HCT116 (cell line): ENCODE measurements at regions not wholly inside any gene's neighbourhood (a gene's known extent, or its start where the extent isn't known, plus 50 kb on each side); places are given as distances from the start of the nearest gene placed in this dataset.

Experiments
- ATAC-seq: fragments of 200-7000 bp; cut with Tn5 transposase; 2 replicates; pipeline ENCODE4 v1.9.1; 2020; ENCODE audit warnings: mild to moderate bottlenecking, moderate library complexity
- BruUV-seq: library from RNA; stranded (reverse); fragments of 400-500 nt; replicated peaks from 2 replicates; lab custom pipeline; 2021; lab: Mats Ljungman, UMichigan
- CTCF ChIA-PET: fragments of 300-600 bp; sonication (Branson Sonifier 250); formaldehyde crosslinking; loops from one replicate; lab custom pipeline; 2021; ENCODE audit warnings: antibody characterized with exemption; lab: Charles Lee
- POLR2A ChIA-PET: fragments of 300-600, 350-600 bp; sonication (Branson Sonifier 250); formaldehyde crosslinking; loops from one replicate; lab custom pipeline; 2021; ENCODE audit warnings: antibody characterized with exemption; lab: Charles Lee
- RAD21 ChIA-PET, 2 experiments: fragments of 300-600 bp; sonication (Branson Sonifier 250); formaldehyde crosslinking; loops; one replicate each; lab custom pipeline; 2023; ENCODE audit warnings: low total read pairs in 2 of 2; ENCODE audit not compliant: uncharacterized antibody in 2 of 2, unreplicated experiment in 2 of 2, low non-redundant PET in 1 of 2; lab: Charles Lee
- DNase-seq: peaks from one replicate; pipeline ENCODE4 v3.0.0-alpha.2; 2010; ENCODE audit warnings: low read depth, low spot score
- H2AFZ ChIP-seq: fragments of 200-600 bp; shearing (Covaris generic), sonication (generic); 2 replicates; pipeline ENCODE4 v1.6.1; 2017; ENCODE audit warnings: low read depth, mixed run types, mixed read lengths, antibody characterized with exemption, low read length; ENCODE audit not compliant: poor library complexity, severe bottlenecking
- H3K27ac ChIP-seq: 2 replicates; pipeline ENCODE4 v1.5.1; 2012; ENCODE audit warnings: low read depth, low read length
- H3K27me3 ChIP-seq: fragments of 200-600 bp; sonication (generic); 2 replicates; pipeline ENCODE4 v1.6.1; 2016; ENCODE audit warnings: mixed run types, low read length, mixed read lengths; ENCODE audit not compliant: insufficient read depth
- H3K36me3 ChIP-seq, 2 experiments: fragments of 200-500 bp in 1 of 2; fragments of 200-600 bp in 1 of 2; sonication (Bioruptor generic) in 1 of 2; sonication (generic) in 1 of 2; 2 replicates each; pipeline versions ENCODE4 v1.5.1 to v1.6.1; 2014 to 2016; ENCODE audit warnings: low read length in 2 of 2, inconsistent platforms in 1 of 2, mixed read lengths in 1 of 2, mixed run types in 1 of 2; ENCODE audit not compliant: insufficient read depth in 2 of 2, control insufficient read depth in 1 of 2
- H3K4me1 ChIP-seq, 2 experiments: fragments of 200-600 bp in 1 of 2; sonication (generic) in 1 of 2; 2 replicates each; pipeline versions ENCODE4 v1.5.1 to v1.6.1; 2012 to 2017; ENCODE audit warnings: low read length in 2 of 2, inconsistent platforms in 1 of 2, mild to moderate bottlenecking in 1 of 2, mixed read lengths in 1 of 2, mixed run types in 1 of 2, moderate library complexity in 1 of 2; ENCODE audit not compliant: insufficient read depth in 2 of 2, control insufficient read depth in 1 of 2
- H3K4me2 ChIP-seq: fragments of 200-600 bp; sonication (generic); 2 replicates; pipeline ENCODE4 v1.6.1; 2017; ENCODE audit warnings: mixed run types, low read length, mixed read lengths
- H3K4me3 ChIP-seq, 2 experiments: fragments of 200-600 bp in 1 of 2; sonication (generic) in 1 of 2; replicated peaks in 1 of 2; 2 replicates each; pipeline ENCODE4 v1.5.1; 2011 to 2016; ENCODE audit warnings: low read length in 2 of 2, control low read depth in 1 of 2, low read depth in 1 of 2, mild to moderate bottlenecking in 1 of 2, mixed read lengths in 1 of 2, mixed run types in 1 of 2
- H3K79me2 ChIP-seq: fragments of 200-600 bp; sonication (generic); 2 replicates; pipeline ENCODE4 v1.6.1; 2017; ENCODE audit warnings: mild to moderate bottlenecking, mixed run types, low read length, moderate library complexity, mixed read lengths; ENCODE audit not compliant: insufficient read depth
- H3K9ac ChIP-seq: fragments of 200-600 bp; sonication (generic); 2 replicates; pipeline ENCODE4 v1.6.1; 2016; ENCODE audit warnings: low read length, mixed read lengths
- H3K9me2 ChIP-seq: fragments of 200-600 bp; sonication (generic), shearing (Covaris generic); 2 replicates; pipeline ENCODE4 v1.6.1; 2017; ENCODE audit warnings: mixed run types, mild to moderate bottlenecking, moderate library complexity; ENCODE audit not compliant: insufficient read depth
- H3K9me3 ChIP-seq, 2 experiments: fragments of 200-500 bp in 1 of 2; fragments of 200-600 bp in 1 of 2; sonication (Bioruptor generic) in 1 of 2; sonication (generic) in 1 of 2; 2 replicates each; pipeline ENCODE4 v1.6.1; 2014 to 2017; ENCODE audit warnings: low read length in 2 of 2, mixed read lengths in 2 of 2, inconsistent platforms in 1 of 2, low read depth in 1 of 2, mild to moderate bottlenecking in 1 of 2, mixed run types in 1 of 2, moderate library complexity in 1 of 2; ENCODE audit not compliant: control insufficient read depth in 1 of 2, insufficient read depth in 1 of 2
- H4K20me1 ChIP-seq: fragments of 200-600 bp; sonication (generic), shearing (Covaris generic); 2 replicates; pipeline ENCODE4 v1.6.1; 2017; ENCODE audit warnings: mixed run types, mild to moderate bottlenecking, moderate library complexity; ENCODE audit not compliant: insufficient read depth
- ATF3 ChIP-seq: IDR thresholded peaks from 2 replicates; pipeline ENCODE4 v1.6.1; 2012
- CBX3 ChIP-seq: IDR thresholded peaks from 2 replicates; pipeline ENCODE4 v1.6.1; 2012; ENCODE audit warnings: low read depth
- CEBPB ChIP-seq: IDR thresholded peaks from 2 replicates; pipeline ENCODE4 v1.6.1; 2012; ENCODE audit warnings: low read depth
- EGR1 ChIP-seq: IDR thresholded peaks from 2 replicates; pipeline ENCODE4 v1.6.1; 2012; ENCODE audit warnings: low read depth
- ELF1 ChIP-seq: IDR thresholded peaks from 2 replicates; pipeline ENCODE4 v1.6.1; 2012; ENCODE audit warnings: low read depth, borderline replicate concordance
- EZH2 ChIP-seq: fragments of 200-600 bp; sonication (generic); IDR thresholded peaks from 2 replicates; pipeline ENCODE4 v1.6.1; 2017; ENCODE audit warnings: antibody characterized with exemption, mixed run types
- EZH2phosphoT487 ChIP-seq: fragments of 200-600 bp; IDR thresholded peaks from 2 replicates; pipeline ENCODE4 v1.6.1; 2018; ENCODE audit warnings: antibody characterized with exemption, borderline replicate concordance
- FOSL1 ChIP-seq: IDR thresholded peaks from 2 replicates; pipeline ENCODE4 v1.6.1; 2012; ENCODE audit warnings: low read depth
- JUND ChIP-seq: IDR thresholded peaks from 2 replicates; pipeline ENCODE4 v1.6.1; 2012
- MAX ChIP-seq: IDR thresholded peaks from 2 replicates; pipeline ENCODE4 v1.6.1; 2012
- POLR2AphosphoS5 ChIP-seq: IDR thresholded peaks from 2 replicates; pipeline ENCODE4 v1.6.1; 2011; ENCODE audit warnings: mild to moderate bottlenecking, low read depth, low read length, moderate library complexity
- SP1 ChIP-seq: IDR thresholded peaks from 2 replicates; pipeline ENCODE4 v1.6.1; 2012; ENCODE audit warnings: low read depth
- SRF ChIP-seq: IDR thresholded peaks from 2 replicates; pipeline ENCODE4 v1.6.1; 2012; ENCODE audit warnings: low read depth
- TCF7L2 ChIP-seq: IDR thresholded peaks from 2 replicates; pipeline ENCODE4 v1.7.0; 2011; ENCODE audit warnings: borderline replicate concordance, inconsistent platforms; ENCODE audit not compliant: insufficient read depth, insufficient read length; ENCODE audit errors: extremely low read depth
- ZNF274 ChIP-seq: fragments of 200-500 bp; sonication (Bioruptor generic); IDR thresholded peaks from 2 replicates; pipeline ENCODE4 v1.6.1; 2014; ENCODE audit warnings: mild to moderate bottlenecking, low read depth, low read length, inconsistent platforms
- intact Hi-C: fragments of 100-400 bp; cut with micrococcal nuclease; formaldehyde crosslinking; loops from 2 replicates; pipeline ENCODE4 v1.10.0; 2022
- TF ChIP-seq, protein P1 (sequence below): IDR thresholded peaks from 2 replicates; pipeline ENCODE4 v1.6.1; 2012; ENCODE audit warnings: low read depth

DNA sequence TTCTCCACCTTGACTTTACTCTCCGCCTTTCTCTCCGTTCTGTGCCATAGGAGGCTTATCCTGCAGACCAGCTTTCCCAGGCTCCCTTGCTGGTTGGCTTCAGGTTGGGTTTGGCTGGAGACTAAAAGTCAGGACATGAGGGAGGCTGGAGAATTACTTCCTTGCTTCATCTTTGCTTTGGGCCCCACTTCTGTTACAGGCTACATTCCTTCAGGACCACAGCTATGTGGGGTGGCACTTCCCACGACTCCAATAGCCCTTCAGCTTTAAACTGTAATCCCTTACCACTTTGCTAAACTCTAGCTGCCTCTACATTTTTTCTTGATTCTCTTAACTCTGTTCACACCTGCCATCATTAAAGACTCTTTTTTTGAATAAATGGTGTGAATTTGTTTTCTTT, 186.7 kb upstream of the NR4A3 start:
- Histone ChIP-seq H2AFZ (no peak overlapping the region), H3K4me2 (no peak overlapping the region), H3K27me3 (no peaks in the 10 kb centered on the region; the same call in 1 of the 2 replicates), H3K9ac (no peak overlapping the region), H3K9me2 (no peaks in the 10 kb centered on the region), H4K20me1 (no peaks in the 10 kb centered on the region), H3K79me2 (no peaks in the 10 kb centered on the region), H3K27ac (no peak overlapping the region), H3K36me3 (no peaks in the 10 kb centered on the region), H3K4me1 (no peaks in the 10 kb centered on the region), H3K4me3 (no peak overlapping the region), H3K9me3 (no peaks in the 10 kb centered on the region)
- ATAC-seq (no peak), DNase-seq (no peak)
- BruUV-seq = no TSS peak
- TF ChIP-seq CBX3 = no peak
- TF ChIP-seq MAX = no peak
- TF ChIP-seq POLR2AphosphoS5 = no peak
- no peak for TF ChIP-seq ZNF274
- TF ChIP-seq TCF7L2 = no peak
- no peak for TF ChIP-seq SRF
- TF ChIP-seq ELF1 = no peak
- TF ChIP-seq EZH2 = no peak
- TF ChIP-seq ATF3 = no peak
- TF ChIP-seq EZH2phosphoT487 = no peak
- no peak for TF ChIP-seq FOSL1
- TF ChIP-seq EGR1 = no peak
- ChIA-PET POLR2A (no interaction called here), RAD21 (no interaction called here), CTCF (no interaction called here)
- intact Hi-C loops = no loop called here

DNA sequence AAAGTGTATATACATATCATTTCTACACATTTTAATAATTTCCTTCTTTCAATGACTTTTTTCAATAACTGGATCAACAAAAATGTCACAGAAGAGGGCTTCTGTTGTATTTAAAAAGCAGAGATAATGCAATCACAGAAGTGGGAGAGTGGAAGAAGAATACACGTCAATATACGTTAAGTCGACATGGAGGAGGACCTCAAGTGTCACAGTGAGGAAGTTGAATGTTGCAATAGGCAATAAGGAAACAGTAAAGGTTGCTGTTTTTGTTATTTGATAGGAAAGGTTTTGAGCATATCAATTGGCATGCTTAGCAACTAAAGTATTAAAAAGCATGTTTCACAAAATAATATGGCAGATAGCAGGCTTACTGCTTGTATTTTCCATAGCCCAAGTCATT, 184.0 kb upstream of the NR4A3 start:
- H3K4me1 ChIP-seq = no peaks in the 10 kb centered on the region
- no TSS peak for BruUV-seq
- ChIA-PET CTCF (no interaction called here), POLR2A (no interaction called here), RAD21 (no interaction called here)
- H3K4me2 ChIP-seq = no peak overlapping the region
- H3K4me3 ChIP-seq = no peak overlapping the region
- no peak overlapping the region for H3K27ac ChIP-seq
- intact Hi-C loops = no loop called here
- no peaks in the 10 kb centered on the region for H4K20me1 ChIP-seq
- no peaks in the 10 kb centered on the region for H3K9me3 ChIP-seq
- no peak overlapping the region for H3K9ac ChIP-seq
- no peak overlapping the region for H2AFZ ChIP-seq
- no peaks in the 10 kb centered on the region for H3K27me3 ChIP-seq
- H3K79me2 ChIP-seq = no peaks in the 10 kb centered on the region
- ATAC-seq (no peak), DNase-seq (no peak)
- no peak for TF ChIP-seq SP1
- TF ChIP-seq ELF1 = no peak
- TF ChIP-seq EZH2 = no peak
- TF ChIP-seq EZH2phosphoT487 = no peak
- no peak for TF ChIP-seq CBX3
- TF ChIP-seq MAX = no peak
- no peak for TF ChIP-seq POLR2AphosphoS5
- TF ChIP-seq TCF7L2 = no peak
- TF ChIP-seq FOSL1 = no peak
- TF ChIP-seq, protein P1, sequence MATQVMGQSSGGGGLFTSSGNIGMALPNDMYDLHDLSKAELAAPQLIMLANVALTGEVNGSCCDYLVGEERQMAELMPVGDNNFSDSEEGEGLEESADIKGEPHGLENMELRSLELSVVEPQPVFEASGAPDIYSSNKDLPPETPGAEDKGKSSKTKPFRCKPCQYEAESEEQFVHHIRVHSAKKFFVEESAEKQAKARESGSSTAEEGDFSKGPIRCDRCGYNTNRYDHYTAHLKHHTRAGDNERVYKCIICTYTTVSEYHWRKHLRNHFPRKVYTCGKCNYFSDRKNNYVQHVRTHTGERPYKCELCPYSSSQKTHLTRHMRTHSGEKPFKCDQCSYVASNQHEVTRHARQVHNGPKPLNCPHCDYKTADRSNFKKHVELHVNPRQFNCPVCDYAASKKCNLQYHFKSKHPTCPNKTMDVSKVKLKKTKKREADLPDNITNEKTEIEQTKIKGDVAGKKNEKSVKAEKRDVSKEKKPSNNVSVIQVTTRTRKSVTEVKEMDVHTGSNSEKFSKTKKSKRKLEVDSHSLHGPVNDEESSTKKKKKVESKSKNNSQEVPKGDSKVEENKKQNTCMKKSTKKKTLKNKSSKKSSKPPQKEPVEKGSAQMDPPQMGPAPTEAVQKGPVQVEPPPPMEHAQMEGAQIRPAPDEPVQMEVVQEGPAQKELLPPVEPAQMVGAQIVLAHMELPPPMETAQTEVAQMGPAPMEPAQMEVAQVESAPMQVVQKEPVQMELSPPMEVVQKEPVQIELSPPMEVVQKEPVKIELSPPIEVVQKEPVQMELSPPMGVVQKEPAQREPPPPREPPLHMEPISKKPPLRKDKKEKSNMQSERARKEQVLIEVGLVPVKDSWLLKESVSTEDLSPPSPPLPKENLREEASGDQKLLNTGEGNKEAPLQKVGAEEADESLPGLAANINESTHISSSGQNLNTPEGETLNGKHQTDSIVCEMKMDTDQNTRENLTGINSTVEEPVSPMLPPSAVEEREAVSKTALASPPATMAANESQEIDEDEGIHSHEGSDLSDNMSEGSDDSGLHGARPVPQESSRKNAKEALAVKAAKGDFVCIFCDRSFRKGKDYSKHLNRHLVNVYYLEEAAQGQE = no peak
- no peak for TF ChIP-seq CEBPB
- no peak for TF ChIP-seq SRF
- TF ChIP-seq JUND = no peak
- TF ChIP-seq ZNF274 = no peak
- H3K36me3 ChIP-seq = no peaks in the 10 kb centered on the region
- no peaks in the 10 kb centered on the region for H3K9me2 ChIP-seq
